ENCODE measurements at regions not wholly inside any gene's neighbourhood (a gene's known extent, or its start where the extent isn't known, plus 50 kb on each side); places are given as distances from the start of the nearest gene placed in this dataset.

DNA sequence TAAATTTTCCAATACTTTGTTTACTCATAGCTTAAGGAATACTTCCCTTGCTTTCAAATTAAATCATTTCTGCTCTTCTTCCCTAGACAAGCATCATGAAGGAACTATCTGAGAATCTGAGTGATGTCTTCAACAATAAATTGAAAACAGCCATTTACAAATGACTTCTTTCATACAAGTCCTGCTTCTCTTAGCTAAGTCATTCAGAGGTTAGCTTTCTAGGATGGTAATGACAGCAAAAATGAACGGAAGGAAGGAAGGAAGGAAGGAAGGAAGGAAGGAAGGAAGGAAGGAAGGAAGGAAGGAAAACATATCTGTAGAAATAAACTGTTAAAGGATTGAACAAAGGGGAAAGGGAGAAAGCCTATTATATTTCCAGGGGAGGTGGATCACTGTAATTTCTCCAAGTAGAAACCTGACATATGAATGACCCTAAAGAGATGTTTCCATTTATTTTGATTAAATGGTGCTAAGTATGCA, 335.0 kb upstream of the KYNU start:
- H2BK12ac ChIP-seq (ENCODE audit: low read depth, low read length) = no peak overlapping the region
- DNase-seq (ENCODE audit: low read depth in 1 of 2, low spot score in 2 of 2) = no peak
- H2AFZ ChIP-seq (ENCODE audit: low read length) = no peak overlapping the region
- no peaks in the 10 kb centered on the region; a peak in 1 of 4 replicates for H3K9me3 ChIP-seq (ENCODE audit: insufficient read depth in 2 of 2, low read depth in 1 of 2, low read length in 1 of 2)
- H2BK120ac ChIP-seq (replicated peaks; ENCODE audit: low read depth, low read length) = no peak overlapping the region
- H3K14ac ChIP-seq (ENCODE audit: insufficient read length) = no peak overlapping the region
- H3K4me1 ChIP-seq (replicated peaks in 1 of 4; ENCODE audit: control insufficient read depth in 3 of 4, insufficient read depth in 4 of 4, low read length in 3 of 4) = no peaks in the 10 kb centered on the region
- H3K4me3 ChIP-seq (ENCODE audit: extremely low read depth in 1 of 4, insufficient read depth in 2 of 4, low read depth in 3 of 4, low read length in 4 of 4) = no peak overlapping the region
- H2BK20ac ChIP-seq (ENCODE audit: low read length) = no peak overlapping the region
- no peaks in the 10 kb centered on the region for H4K20me1 ChIP-seq (replicated peaks in 1 of 2; ENCODE audit: control insufficient read depth in 1 of 2, insufficient read depth in 2 of 2, low read length in 2 of 2)
- FAIRE-seq = no peak
- no peak overlapping the region for H4K8ac ChIP-seq (ENCODE audit: extremely low read depth, insufficient read depth, low read length)
- H3K23ac ChIP-seq (ENCODE audit: insufficient read length) = no peak overlapping the region
- WGBS, 2 experiments (ENCODE audit: extremely low coverage in 1 of 2, insufficient coverage in 1 of 2, insufficient read length in 1 of 2, insufficient replicate concordance in 2 of 2, low coverage in 1 of 2, low lambda C conversion rate in 2 of 2, missing lambda C conversion rate in 1 of 2) = 56% methylated on average over 1 of the region's 1 CpG; no CpG with 5 or more reads in 1 of the 2 experiments
- no peak overlapping the region for H3K56ac ChIP-seq (replicated peaks; ENCODE audit: insufficient read length, low read depth, low read length)
- H3K23me2 ChIP-seq (ENCODE audit: low read depth, low read length) = no peaks in the 10 kb centered on the region
- ChIA-PET POLR2A (ENCODE audit: partially characterized antibody) (no interaction called here), CTCF (ENCODE audit: partially characterized antibody) (interaction anchor here (0.6 to 0.7 kb wide), 2 partner anchors 50 to 1074 kb away, joined by 3 to 4 read pairs; no protein-coding TSS in a partner anchor)
- no peak overlapping the region for H4K5ac ChIP-seq (ENCODE audit: insufficient read length, low read depth, low read length)
- no peak overlapping the region for H2AK5ac ChIP-seq (ENCODE audit: low read depth, low read length)
- no peak overlapping the region for H3K4ac ChIP-seq (replicated peaks; ENCODE audit: insufficient read length, low read depth, low read length)
- no peak overlapping the region for H3K27ac ChIP-seq (ENCODE audit: low read depth, low read length)
- H4K91ac ChIP-seq (replicated peaks; ENCODE audit: insufficient read length, low read length) = no peak overlapping the region
- no peak overlapping the region for H2BK5ac ChIP-seq (ENCODE audit: low read depth, low read length)
- TF ChIP-seq TCF12 (IDR thresholded peaks at IDR 0.05; ENCODE audit: low read depth, low read length) = no peak
- TF ChIP-seq PHF8 (conservative IDR thresholded peaks at IDR 0.05; ENCODE audit: low read depth, low read length) = no peak
- no peak for TF ChIP-seq SAP30 (IDR thresholded peaks at IDR 0.05; ENCODE audit: insufficient read depth, insufficient replicate concordance, low read length)
- no peak for TF ChIP-seq RAD21 (IDR thresholded peaks at IDR 0.05 in 1 of 2, conservative IDR thresholded peaks at IDR 0.05 in 1 of 2; ENCODE audit: low read depth in 2 of 2, low read length in 2 of 2)
- H3K79me2 ChIP-seq (ENCODE audit: control insufficient read depth in 1 of 2, insufficient read depth in 2 of 2, low read length in 2 of 2) = no peaks in the 10 kb centered on the region
- no peak overlapping the region for H3K4me2 ChIP-seq (ENCODE audit: insufficient read depth in 1 of 2, low read depth in 2 of 2, low read length in 2 of 2)
- no peak overlapping the region for H3K18ac ChIP-seq (ENCODE audit: extremely low read depth, low read length)
- no peaks in the 10 kb centered on the region for H3K79me1 ChIP-seq (ENCODE audit: low read depth, low read length)
- H3K36me3 ChIP-seq (ENCODE audit: control insufficient read depth in 2 of 4, insufficient read depth in 4 of 4, low read length in 3 of 4) = no peaks in the 10 kb centered on the region
- no peak overlapping the region for H3K9ac ChIP-seq (replicated peaks in 1 of 4; ENCODE audit: extremely low read depth in 1 of 4, low read depth in 3 of 4, low read length in 3 of 4)
- H3K27me3 ChIP-seq (replicated peaks in 1 of 4; ENCODE audit: control insufficient read depth in 3 of 4, extremely low read depth in 1 of 4, insufficient read depth in 3 of 4, low read length in 3 of 4) = no peaks in the 10 kb centered on the region
- H2BK15ac ChIP-seq (ENCODE audit: low read length) = no peak overlapping the region

Measured in H1 (cell line).